B cell (primary cell): ENCODE measurements at regions not wholly inside any gene's neighbourhood (a gene's known extent, or its start where the extent isn't known, plus 50 kb on each side); places are given as distances from the start of the nearest gene placed in this dataset.

ENCODE experiments used
- EZH2 ChIP-seq: IDR thresholded peaks from 2 replicates; pipeline ENCODE4 v1.6.1; 2012; ENCODE audit warnings: borderline replicate concordance, low read depth, mild to moderate bottlenecking, moderate library complexity, low read length; ENCODE audit not compliant: insufficient read depth, poor library complexity, severe bottlenecking
- TF ChIP-seq, protein P1 (sequence below): fragments of 200-600 bp; IDR thresholded peaks from one replicate; pipeline ENCODE4 v1.8.0; 2022; ENCODE audit warnings: antibody characterized with exemption, mild to moderate bottlenecking

- TF ChIP-seq EZH2, result no peak
- TF ChIP-seq, protein P1, sequence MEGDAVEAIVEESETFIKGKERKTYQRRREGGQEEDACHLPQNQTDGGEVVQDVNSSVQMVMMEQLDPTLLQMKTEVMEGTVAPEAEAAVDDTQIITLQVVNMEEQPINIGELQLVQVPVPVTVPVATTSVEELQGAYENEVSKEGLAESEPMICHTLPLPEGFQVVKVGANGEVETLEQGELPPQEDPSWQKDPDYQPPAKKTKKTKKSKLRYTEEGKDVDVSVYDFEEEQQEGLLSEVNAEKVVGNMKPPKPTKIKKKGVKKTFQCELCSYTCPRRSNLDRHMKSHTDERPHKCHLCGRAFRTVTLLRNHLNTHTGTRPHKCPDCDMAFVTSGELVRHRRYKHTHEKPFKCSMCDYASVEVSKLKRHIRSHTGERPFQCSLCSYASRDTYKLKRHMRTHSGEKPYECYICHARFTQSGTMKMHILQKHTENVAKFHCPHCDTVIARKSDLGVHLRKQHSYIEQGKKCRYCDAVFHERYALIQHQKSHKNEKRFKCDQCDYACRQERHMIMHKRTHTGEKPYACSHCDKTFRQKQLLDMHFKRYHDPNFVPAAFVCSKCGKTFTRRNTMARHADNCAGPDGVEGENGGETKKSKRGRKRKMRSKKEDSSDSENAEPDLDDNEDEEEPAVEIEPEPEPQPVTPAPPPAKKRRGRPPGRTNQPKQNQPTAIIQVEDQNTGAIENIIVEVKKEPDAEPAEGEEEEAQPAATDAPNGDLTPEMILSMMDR, result no peak
Observed at GRCh38 chr3:103866113-103866512, 1431.3 kb downstream of the ZPLD1 start.
